Astrocyte (in vitro differentiated cells and primary cell): ENCODE measurements at regions not wholly inside any gene's neighbourhood (a gene's known extent, or its start where the extent isn't known, plus 50 kb on each side); places are given as distances from the start of the nearest gene placed in this dataset.

Experiments
- DNase-seq: peaks from one replicate; pipeline ENCODE4 v3.0.0-alpha.2; 2010; ENCODE audit warnings: low read depth
- FAIRE-seq: peaks from 2 replicates; lab custom pipeline; 2011; peaks lifted over from hg19 to GRCh38; lab: Jason Lieb, UNC
- H2AFZ ChIP-seq: 2 replicates; pipeline ENCODE4 v1.6.0; 2012; ENCODE audit warnings: low read depth, low read length, inconsistent platforms
- H3K27ac ChIP-seq: 2 replicates; pipeline ENCODE4 v1.5.1; 2011; ENCODE audit warnings: low read depth, low read length, inconsistent platforms
- H3K27me3 ChIP-seq: 2 replicates; pipeline ENCODE4 v1.6.0; 2011; ENCODE audit warnings: low read length, inconsistent platforms; ENCODE audit not compliant: insufficient read depth
- H3K36me3 ChIP-seq: 2 replicates; pipeline ENCODE4 v1.5.1; 2011; ENCODE audit warnings: low read length, inconsistent platforms; ENCODE audit not compliant: insufficient read depth
- H3K4me1 ChIP-seq: 2 replicates; pipeline ENCODE4 v1.5.1; 2011; ENCODE audit warnings: low read length, inconsistent platforms; ENCODE audit not compliant: insufficient read depth
- H3K4me2 ChIP-seq: 2 replicates; pipeline ENCODE4 v1.6.0; 2012; ENCODE audit warnings: low read length, inconsistent platforms
- H3K4me3 ChIP-seq: 2 replicates; pipeline ENCODE4 v1.5.1; 2011; ENCODE audit warnings: low read depth, mild to moderate bottlenecking, low read length, inconsistent platforms; ENCODE audit not compliant: insufficient read depth
- H3K79me2 ChIP-seq: 2 replicates; pipeline ENCODE4 v1.6.0; 2012; ENCODE audit warnings: mild to moderate bottlenecking, low read length, inconsistent platforms; ENCODE audit not compliant: insufficient read depth
- H3K9ac ChIP-seq: 2 replicates; pipeline ENCODE4 v1.6.0; 2012; ENCODE audit warnings: mild to moderate bottlenecking, low read length, inconsistent platforms
- H3K9me3 ChIP-seq: 2 replicates; pipeline ENCODE4 v1.5.1; 2012; ENCODE audit warnings: low read depth, mild to moderate bottlenecking, low read length, inconsistent platforms; ENCODE audit not compliant: insufficient read depth
- H4K20me1 ChIP-seq: 2 replicates; pipeline ENCODE4 v1.6.0; 2012; ENCODE audit warnings: low read length, inconsistent platforms; ENCODE audit not compliant: insufficient read depth
- H3K27ac Mint-ChIP-seq: one replicate; pipeline ENCODE4 v1.8.0; 2021; ENCODE audit warnings: mild to moderate bottlenecking, mixed read lengths; ENCODE audit not compliant: unreplicated experiment
- H3K27me3 Mint-ChIP-seq: one replicate; pipeline ENCODE4 v1.8.0; 2021; ENCODE audit warnings: low read depth, mixed read lengths; ENCODE audit not compliant: unreplicated experiment
- H3K36me3 Mint-ChIP-seq: one replicate; pipeline ENCODE4 v1.8.0; 2021; ENCODE audit warnings: low read depth, mixed read lengths; ENCODE audit not compliant: unreplicated experiment
- H3K4me1 Mint-ChIP-seq: one replicate; pipeline ENCODE4 v1.8.0; 2021; ENCODE audit warnings: low read depth, mixed read lengths; ENCODE audit not compliant: unreplicated experiment
- H3K4me3 Mint-ChIP-seq: one replicate; pipeline ENCODE4 v1.8.0; 2021; ENCODE audit warnings: mild to moderate bottlenecking, moderate library complexity, mixed read lengths; ENCODE audit not compliant: unreplicated experiment
- H3K9me3 Mint-ChIP-seq: one replicate; pipeline ENCODE4 v1.8.0; 2021; ENCODE audit warnings: mild to moderate bottlenecking, mixed read lengths; ENCODE audit not compliant: unreplicated experiment
- EZH2 ChIP-seq: IDR thresholded peaks from 2 replicates; pipeline ENCODE4 v1.6.1; 2012; ENCODE audit warnings: mild to moderate bottlenecking, low read length, inconsistent platforms; ENCODE audit not compliant: insufficient read depth
- TF ChIP-seq, protein P1 (sequence below): IDR thresholded peaks from 2 replicates; pipeline ENCODE4 v1.5.1; 2011; ENCODE audit warnings: low read depth, mild to moderate bottlenecking, inconsistent platforms, low read length, moderate library complexity; ENCODE audit not compliant: insufficient read depth

DNA sequence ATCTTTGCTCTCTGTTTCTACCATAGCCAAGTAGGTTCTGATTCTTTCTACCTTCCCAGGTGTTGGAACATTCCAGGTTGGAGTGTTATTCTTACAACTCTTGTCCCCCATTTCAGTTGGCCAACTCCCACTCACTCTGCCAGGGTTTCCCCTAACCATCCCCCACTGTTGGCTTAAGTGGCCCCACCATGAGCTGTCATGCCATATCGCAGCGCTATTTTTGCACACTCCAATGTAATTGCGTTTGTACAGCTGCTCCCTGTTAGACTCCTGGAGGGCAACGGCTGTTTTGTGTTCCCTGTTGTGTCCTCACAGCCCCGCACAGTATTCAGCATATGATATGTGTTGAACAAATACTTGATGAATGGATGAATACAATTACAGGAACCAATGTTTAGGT, 117.7 kb upstream of the ETS2 start:
- H3K9me3 ChIP-seq = no peaks in the 10 kb centered on the region
- H3K27ac ChIP-seq = no peak overlapping the region

DNA sequence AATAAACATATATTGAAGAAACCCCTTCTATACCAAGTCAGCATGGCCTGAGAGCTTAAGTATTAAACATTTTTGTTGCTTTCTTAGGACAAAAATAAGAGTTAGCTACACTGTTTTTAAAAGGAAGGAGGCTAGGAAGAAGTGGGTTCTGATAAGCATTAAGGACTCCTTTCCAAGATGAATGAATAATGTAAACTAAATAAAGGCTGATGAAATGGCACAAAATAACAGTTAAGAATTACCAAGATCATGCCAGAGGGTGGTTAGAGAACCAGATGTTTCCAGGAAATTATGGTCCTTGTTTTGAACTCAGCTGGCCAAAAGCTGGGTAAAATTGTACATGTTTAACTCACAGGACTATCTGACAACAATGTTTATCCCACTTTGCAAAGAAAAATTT, 114.1 kb upstream of the ETS2 start:
- no peaks in the 10 kb centered on the region for H3K4me1 ChIP-seq
- FAIRE-seq = no peak
- no peak for TF ChIP-seq EZH2
- TF ChIP-seq, protein P1, sequence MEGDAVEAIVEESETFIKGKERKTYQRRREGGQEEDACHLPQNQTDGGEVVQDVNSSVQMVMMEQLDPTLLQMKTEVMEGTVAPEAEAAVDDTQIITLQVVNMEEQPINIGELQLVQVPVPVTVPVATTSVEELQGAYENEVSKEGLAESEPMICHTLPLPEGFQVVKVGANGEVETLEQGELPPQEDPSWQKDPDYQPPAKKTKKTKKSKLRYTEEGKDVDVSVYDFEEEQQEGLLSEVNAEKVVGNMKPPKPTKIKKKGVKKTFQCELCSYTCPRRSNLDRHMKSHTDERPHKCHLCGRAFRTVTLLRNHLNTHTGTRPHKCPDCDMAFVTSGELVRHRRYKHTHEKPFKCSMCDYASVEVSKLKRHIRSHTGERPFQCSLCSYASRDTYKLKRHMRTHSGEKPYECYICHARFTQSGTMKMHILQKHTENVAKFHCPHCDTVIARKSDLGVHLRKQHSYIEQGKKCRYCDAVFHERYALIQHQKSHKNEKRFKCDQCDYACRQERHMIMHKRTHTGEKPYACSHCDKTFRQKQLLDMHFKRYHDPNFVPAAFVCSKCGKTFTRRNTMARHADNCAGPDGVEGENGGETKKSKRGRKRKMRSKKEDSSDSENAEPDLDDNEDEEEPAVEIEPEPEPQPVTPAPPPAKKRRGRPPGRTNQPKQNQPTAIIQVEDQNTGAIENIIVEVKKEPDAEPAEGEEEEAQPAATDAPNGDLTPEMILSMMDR = no peak
- Mint-ChIP-seq H3K36me3 (no peaks in the 10 kb centered on the region), H3K27me3 (peaks cover 70% of the 10 kb centered on the region), H3K4me1 (no peaks in the 10 kb centered on the region), H3K27ac (no peak overlapping the region), H3K9me3 (peaks cover 19% of the 10 kb centered on the region), H3K4me3 (no peak overlapping the region)
- no peaks in the 10 kb centered on the region for H3K36me3 ChIP-seq
- no peak overlapping the region for H3K4me2 ChIP-seq
- no peak overlapping the region for H3K4me3 ChIP-seq
- H3K79me2 ChIP-seq = no peaks in the 10 kb centered on the region
- DNase-seq = no peak
- no peaks in the 10 kb centered on the region for H4K20me1 ChIP-seq
- no peak overlapping the region for H3K9ac ChIP-seq
- H3K27me3 ChIP-seq = peaks cover 45% of the 10 kb centered on the region
- no peak overlapping the region for H3K27ac ChIP-seq
- no peak overlapping the region for H2AFZ ChIP-seq
- H3K9me3 ChIP-seq = no peaks in the 10 kb centered on the region

More for the DNA sequence above, 117.7 kb upstream of the ETS2 start:
- H4K20me1 ChIP-seq = no peaks in the 10 kb centered on the region
- peaks cover 2% of the 10 kb centered on the region for H3K36me3 Mint-ChIP-seq
- no peak for FAIRE-seq
- no peak overlapping the region for H3K4me2 ChIP-seq
- H3K27ac Mint-ChIP-seq = no peak overlapping the region
- H3K4me1 Mint-ChIP-seq = no peaks in the 10 kb centered on the region
- H3K9me3 Mint-ChIP-seq = peaks cover 19% of the 10 kb centered on the region
- TF ChIP-seq, protein P1 = no peak
- TF ChIP-seq EZH2 = no peak
- no peaks in the 10 kb centered on the region for H3K4me1 ChIP-seq
- H2AFZ ChIP-seq = no peak overlapping the region
- no peak overlapping the region for H3K4me3 ChIP-seq
- no peaks in the 10 kb centered on the region for H3K36me3 ChIP-seq
- H3K9ac ChIP-seq = no peak overlapping the region
- no peak overlapping the region for H3K4me3 Mint-ChIP-seq
- DNase-seq = no peak
- peaks cover 49% of the 10 kb centered on the region for H3K27me3 ChIP-seq
- peaks cover 75% of the 10 kb centered on the region for H3K27me3 Mint-ChIP-seq
- H3K79me2 ChIP-seq = no peaks in the 10 kb centered on the region

DNA sequence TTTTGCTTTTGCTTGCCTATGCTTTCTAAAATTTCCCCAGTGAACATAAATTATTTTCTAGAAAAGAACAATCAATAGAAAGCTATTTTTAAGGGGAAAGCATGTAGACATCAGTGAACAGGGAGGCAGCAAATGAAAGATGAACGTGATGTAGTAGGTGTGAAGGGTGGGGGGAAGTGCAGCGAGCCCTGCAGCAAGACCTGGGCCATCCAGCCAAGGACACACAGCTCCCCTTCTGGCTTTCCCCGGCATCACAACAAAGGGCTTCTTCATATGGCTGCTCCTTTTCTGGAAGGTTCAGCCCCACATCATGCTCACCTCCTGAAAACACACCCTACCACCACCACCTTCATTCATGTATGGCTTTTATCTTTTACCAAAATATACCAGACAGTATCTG, 109.2 kb upstream of the ETS2 start:
- Mint-ChIP-seq H3K27me3 (peaks cover 66% of the 10 kb centered on the region), H3K4me3 (no peak overlapping the region), H3K36me3 (no peaks in the 10 kb centered on the region), H3K9me3 (peaks cover 15% of the 10 kb centered on the region), H3K4me1 (no peaks in the 10 kb centered on the region), H3K27ac (no peak overlapping the region)
- TF ChIP-seq EZH2 = no peak
- H3K4me2 ChIP-seq = no peak overlapping the region
- H3K27ac ChIP-seq = no peak overlapping the region
- no peak overlapping the region for H3K4me3 ChIP-seq
- no peaks in the 10 kb centered on the region for H4K20me1 ChIP-seq
- H3K79me2 ChIP-seq = no peaks in the 10 kb centered on the region
- H2AFZ ChIP-seq = no peak overlapping the region
- no peaks in the 10 kb centered on the region for H3K36me3 ChIP-seq
- no peaks in the 10 kb centered on the region for H3K9me3 ChIP-seq
- H3K27me3 ChIP-seq = peaks cover 38% of the 10 kb centered on the region
- no peak overlapping the region for H3K9ac ChIP-seq
- no peaks in the 10 kb centered on the region for H3K4me1 ChIP-seq
- FAIRE-seq (no peak), DNase-seq (no peak)
